GM18502 (cell line): ENCODE measurements at regions not wholly inside any gene's neighbourhood (a gene's known extent, or its start where the extent isn't known, plus 50 kb on each side); places are given as distances from the start of the nearest gene placed in this dataset.
"Not testable (repeated sequence)": the region's sequence is repeated elsewhere in the genome, so short reads cannot be mapped to it uniquely, and the experiment has no call there.

Source experiments
- ATAC-seq: cut with Tn5 transposase; IDR thresholded peaks from one replicate; pipeline ENCODE4 v1.9.1; 2021; ENCODE audit warnings: mild to moderate bottlenecking; ENCODE audit not compliant: unreplicated experiment, poor library complexity

- ATAC-seq = no peak
Observed at GRCh38 chr7:131627735-131628190, 71.3 kb upstream of the PODXL start.

- ATAC-seq = no peak
Observed at GRCh38 chr7:131626643-131627042, 70.2 kb upstream of the PODXL start.

- ATAC-seq = no peak
Observed at GRCh38 chr7:131625817-131626372, 69.5 kb upstream of the PODXL start.

GRCh38 chr7:131625345-131625744, 68.9 kb upstream of the PODXL start:
- not testable (repeated sequence) for ATAC-seq

GRCh38 chr7:131624536-131624935, 68.1 kb upstream of the PODXL start:
- no peak for ATAC-seq

- no peak for ATAC-seq
Observed at GRCh38 chr7:131623154-131623553, 66.7 kb upstream of the PODXL start.

- no peak for ATAC-seq
Observed at GRCh38 chr7:131621652-131622051, 65.2 kb upstream of the PODXL start.

GRCh38 chr7:131620673-131621609, 64.5 kb upstream of the PODXL start:
- ATAC-seq = no peak

GRCh38 chr7:131619336-131620305, 63.2 kb upstream of the PODXL start:
- ATAC-seq = no peak

GRCh38 chr7:131618391-131618790, 62.0 kb upstream of the PODXL start:
- ATAC-seq = no peak

- no peak for ATAC-seq
Observed at GRCh38 chr7:131616487-131617200, 60.2 kb upstream of the PODXL start.

- ATAC-seq = no peak
Observed at GRCh38 chr7:131613909-131614308, 57.5 kb upstream of the PODXL start.

- ATAC-seq = no peak
Observed at GRCh38 chr7:131610007-131610406, 53.6 kb upstream of the PODXL start.

GRCh38 chr7:131608116-131608500, 51.7 kb upstream of the PODXL start:
- ATAC-seq = no peak

GRCh38 chr7:131607291-131608115, 51.1 kb upstream of the PODXL start:
- no peak for ATAC-seq

- ATAC-seq = no peak
Observed at GRCh38 chr7:131606346-131607290, 50.2 kb upstream of the PODXL start.
